HUDEP-2 (cell line): ENCODE measurements at regions not wholly inside any gene's neighbourhood (a gene's known extent, or its start where the extent isn't known, plus 50 kb on each side); places are given as distances from the start of the nearest gene placed in this dataset.

Source experiments
- DNase-seq, 76 experiments: peaks; one replicate each; lab custom pipeline; 2025; ENCODE audit not compliant: unreplicated experiment in 76 of 76; lab: John Stamatoyannopoulos, UW

GRCh38 chr3:152516216-152516615, 247.5 kb downstream of the MBNL1 start:
- DNase-seq = no peak

DNA sequence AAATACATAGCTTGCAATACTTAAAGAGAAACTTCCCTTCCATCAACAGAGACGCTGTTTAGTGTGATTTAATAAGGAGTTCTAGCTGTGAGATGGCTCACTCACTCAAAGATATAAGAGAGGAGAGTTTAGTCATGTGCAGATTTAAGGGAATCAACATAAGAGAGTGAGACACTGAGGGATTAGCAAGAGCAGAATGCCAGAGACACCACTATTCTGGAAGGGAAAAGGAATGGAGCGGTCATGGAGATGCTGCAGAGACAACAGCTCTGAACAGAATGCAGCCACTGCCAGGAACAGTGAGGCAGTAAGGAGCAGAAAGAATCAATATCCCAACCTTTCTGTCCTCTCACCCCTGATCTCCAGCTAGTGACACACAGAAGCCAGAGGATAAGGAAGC, 248.8 kb downstream of the MBNL1 start:
- DNase-seq = no peak

DNA sequence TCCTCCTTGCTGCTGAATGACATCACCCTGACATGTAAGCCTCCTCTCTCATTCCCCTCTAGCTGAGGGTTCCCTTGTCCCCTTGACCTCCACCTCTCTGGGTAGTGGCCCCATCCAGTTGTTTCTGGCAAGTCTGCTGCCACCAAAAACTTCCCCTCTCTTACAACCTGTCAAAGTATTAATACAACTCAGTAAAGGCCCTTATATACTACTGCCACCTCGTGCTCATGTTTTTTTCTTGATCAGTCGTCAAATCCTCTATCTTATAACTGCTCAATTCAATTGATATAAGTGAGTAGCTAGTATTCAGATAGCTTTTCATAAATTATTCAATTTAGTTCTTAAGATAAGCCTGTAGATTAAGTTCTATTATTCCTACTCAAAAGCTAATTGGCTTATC, 249.6 kb downstream of the MBNL1 start:
- peak in 1 of 76 experiments; percentile 1 for DNase-seq

DNA sequence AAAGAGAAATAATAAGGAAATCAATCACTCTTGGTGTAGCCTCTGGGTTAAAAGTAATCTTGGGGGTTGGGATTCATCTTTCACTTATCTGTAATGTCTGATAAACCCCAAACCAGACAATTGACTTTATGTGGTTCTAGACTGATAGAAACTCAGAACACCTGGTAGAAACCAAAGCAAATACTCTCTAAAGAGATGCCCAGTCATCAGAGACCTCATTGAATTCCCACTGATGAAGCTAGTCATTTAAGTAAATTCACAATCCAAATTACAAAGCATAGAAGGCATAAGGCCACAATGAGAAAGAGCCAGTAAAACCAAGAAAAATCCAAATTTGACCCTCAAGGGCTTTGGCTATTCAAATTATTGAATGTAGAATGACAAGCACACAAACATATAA, 250.6 kb downstream of the MBNL1 start:
- DNase-seq = no peak

DNA sequence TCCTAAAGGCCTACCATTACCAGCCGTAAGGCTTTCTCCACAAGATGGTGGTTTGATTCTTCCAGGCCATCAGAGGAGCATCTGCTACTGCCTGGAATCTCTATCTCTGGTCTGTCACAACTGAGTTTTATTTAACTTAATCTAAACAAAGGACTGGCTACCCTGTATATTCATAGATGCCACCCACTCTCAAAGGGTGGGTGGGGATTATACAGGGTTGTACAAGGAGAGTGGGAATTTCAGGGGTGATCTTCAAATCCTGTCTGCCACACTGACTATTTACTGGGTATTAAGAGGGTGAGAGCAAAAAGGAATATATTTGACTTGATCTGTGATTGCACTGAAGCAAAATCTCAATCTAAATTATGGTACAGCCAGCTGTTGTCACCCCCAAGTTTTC, 253.3 kb downstream of the MBNL1 start:
- no peak for DNase-seq

GRCh38 chr3:152524198-152525140, 255.7 kb downstream of the MBNL1 start:
- peak in 27 of 76 experiments; percentile 1 to 44 (median 12) for DNase-seq

DNA sequence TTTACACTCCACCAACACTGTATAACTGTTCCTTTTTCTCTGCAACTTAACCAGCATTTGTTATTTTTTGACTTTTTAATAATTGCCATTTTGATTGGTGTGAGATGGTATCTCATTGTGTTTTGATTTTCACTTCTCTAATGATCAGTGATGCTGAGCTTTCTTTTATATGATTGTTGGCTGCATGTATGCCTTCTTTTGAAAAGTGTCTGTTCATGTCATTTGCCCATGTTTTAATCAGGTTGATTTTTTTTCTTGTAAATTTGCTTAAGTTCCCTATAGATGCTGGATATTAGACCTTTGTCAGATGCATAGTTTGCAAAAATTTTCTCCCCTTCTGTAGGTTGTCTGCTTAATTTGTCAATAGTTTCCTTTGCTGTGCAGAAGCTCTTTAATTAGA, 263.0 kb downstream of the MBNL1 start:
- DNase-seq = no peak

DNA sequence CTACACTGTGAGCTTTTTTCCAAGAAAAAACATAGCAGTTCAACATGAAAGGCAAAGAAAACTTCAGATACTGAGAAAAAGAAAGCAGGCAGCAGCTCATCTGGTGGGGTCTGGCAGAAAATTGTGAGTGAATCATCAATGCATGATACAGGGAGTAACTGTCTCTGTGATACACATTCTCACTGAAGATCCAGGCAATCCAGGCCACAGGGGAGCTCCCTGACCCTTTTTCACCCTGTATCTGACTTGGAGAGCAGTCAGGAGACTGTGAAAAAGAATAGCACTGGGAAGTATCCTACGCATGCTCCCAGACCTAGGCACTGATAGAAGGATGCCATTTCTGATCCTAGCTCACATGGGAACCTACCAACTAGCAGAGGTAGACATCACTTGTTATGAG, 269.8 kb downstream of the MBNL1 start:
- no peak for DNase-seq

- DNase-seq = peak in 6 of 76 experiments; percentile 1 to 27 (median 10)
Observed at GRCh38 chr3:152539191-152539764, 270.5 kb downstream of the MBNL1 start.

DNA sequence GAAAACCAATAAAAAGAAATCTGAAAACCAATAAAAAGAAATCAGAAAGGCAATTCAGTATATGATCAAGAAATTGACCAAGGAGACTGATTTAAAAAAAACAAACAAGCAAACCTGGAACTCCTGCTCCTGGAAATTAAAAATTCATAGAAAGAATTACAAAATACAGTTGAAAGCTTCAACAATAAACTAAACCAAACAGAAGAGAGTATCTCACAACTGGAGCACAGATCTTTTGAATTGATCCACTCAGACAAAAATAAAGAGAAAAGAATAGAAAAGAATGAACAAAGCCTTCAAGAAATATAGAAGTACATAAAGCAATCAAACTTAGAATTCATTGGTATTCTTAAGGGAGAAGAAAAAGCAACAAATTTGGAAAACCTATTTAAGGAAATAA, 271.4 kb downstream of the MBNL1 start:
- DNase-seq = no peak

DNA sequence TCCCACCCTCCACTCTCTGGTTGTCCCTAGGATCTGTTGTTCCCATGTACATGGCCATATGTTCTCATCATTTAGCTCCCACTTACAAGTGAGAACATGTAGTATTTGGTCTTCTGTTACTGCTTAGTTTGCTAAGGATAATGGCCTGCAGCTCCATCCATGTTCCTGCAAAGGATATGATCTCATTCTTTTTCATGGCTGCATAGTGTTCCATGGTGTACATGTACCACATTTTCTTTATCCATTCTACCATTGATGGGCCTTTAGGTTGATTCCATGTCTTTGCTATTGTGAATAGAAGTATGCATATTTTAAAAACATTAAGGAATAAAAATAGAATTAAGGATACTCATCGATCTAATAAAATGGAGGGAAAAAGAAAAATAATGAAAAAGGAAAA, 278.4 kb downstream of the MBNL1 start:
- DNase-seq = no peak

DNA sequence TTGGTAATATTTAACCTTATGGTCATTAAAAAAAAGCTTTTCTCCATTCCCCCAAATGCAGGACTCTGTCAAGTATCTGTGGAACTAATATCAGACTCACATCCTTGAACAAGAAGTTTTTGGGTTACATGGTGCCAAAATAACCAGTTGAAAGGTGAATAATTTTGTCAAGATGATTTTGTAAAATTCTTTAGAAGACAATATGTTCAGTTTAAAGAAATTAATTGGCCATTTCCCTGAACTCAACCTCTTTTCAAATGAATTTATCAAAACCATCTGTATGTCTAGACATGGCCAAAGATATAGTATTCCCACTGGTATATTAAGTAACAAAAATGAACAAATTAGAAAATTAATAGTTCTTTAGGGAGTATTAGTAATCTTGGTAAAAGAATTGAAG, 280.5 kb downstream of the MBNL1 start:
- DNase-seq = no peak

DNA sequence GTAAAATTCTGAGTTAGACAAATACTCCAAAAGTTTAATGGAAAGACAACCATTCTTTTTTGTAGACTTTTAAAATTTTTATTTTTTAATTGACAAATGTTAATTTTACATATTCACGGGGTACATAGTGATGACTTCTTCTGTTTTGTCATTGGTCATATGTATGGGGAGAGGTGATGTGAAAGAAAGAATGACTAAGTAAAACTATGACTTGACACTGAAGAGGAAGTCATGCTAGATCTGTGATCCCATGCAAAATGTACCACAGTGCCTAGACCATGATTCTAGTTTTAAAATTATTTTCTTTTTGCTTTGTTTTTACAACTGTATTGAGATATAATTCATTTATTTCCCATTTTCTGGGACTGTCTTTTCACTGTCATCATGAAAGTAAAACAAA, 281.6 kb downstream of the MBNL1 start:
- no peak for DNase-seq

DNA sequence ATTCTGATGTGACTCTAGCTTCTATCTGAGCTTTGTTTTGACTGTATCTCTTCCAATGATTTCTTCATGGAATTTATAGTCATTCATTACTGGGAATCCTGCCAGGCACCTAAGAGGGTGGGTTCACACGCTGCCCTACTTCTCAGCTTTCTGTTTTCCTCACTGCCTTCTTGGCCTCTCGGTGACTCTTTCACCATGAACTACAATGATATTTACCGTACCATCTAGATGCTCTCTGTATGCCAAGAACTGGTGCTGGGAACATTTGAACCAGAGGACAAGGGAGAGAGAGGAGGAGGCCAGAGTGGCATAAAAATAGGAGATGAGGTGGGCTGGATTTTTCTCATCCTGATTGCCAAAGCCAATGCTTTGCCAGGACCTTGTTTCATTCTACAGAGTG, 280.0 kb upstream of the P2RY1 start:
- DNase-seq = no peak

GRCh38 chr3:152555666-152556291, 279.2 kb upstream of the P2RY1 start:
- DNase-seq = no peak

DNA sequence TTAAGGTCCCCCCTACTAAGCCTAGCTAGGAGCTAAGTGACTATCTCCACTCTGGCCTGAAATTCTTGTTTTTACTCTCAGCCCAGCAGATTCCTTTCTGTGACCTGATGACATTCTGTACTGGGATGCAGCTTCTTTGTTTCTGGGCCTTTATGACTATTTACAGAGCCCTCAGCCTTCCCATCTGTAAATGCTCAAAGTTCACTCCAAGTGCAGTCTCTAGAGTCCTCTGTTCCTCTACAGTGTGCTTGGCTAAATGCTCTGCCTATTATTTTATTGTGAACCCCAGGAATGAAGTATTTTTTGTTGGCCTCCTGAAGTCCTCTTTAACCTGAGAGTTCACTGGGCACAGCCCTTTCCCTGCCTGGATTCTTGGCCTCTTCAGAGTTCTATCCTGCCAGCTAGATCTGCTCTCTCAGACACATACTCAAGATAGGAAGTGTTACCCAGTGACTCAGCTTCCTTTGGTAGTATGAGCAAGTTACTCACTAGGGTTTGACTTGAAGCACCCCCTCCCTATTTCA, 278.1 kb upstream of the P2RY1 start:
- no peak for DNase-seq

DNA sequence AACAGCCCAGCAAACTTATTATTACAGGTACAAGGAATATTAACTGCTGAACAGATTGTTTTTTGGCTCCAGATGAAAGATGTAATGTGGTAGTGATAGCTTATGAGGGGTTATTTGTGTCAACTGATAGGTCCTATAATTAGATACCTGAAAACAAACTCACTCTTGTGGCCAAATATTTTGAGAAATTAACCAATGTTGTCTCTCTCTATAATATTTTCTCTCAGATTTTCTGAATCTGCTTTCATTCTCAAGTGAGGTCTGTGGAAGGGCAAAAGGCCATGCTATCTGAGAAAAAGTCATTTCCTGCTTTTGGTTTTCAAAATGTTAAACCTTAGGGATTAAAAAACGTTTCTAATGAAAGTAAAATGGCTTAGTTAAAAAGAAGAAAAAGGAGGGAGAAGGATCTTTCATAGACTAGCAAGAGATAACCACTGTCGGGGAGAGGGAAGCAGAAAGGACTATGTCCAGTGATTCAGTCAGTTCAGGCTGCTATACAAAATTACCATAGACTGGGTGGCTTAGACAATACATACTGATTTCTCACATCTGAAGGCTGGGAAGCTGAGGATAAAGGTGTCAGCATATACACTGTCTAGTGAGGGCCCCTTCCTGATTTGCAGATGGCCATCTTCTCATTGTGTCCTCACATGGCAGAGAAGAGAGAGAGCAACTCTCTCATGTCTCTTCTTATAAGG, 277.5 kb upstream of the P2RY1 start:
- DNase-seq = no peak

- no peak for DNase-seq
Observed at GRCh38 chr3:152558386-152558785, 276.5 kb upstream of the P2RY1 start.

- no peak for DNase-seq
Observed at GRCh38 chr3:152559246-152559645, 275.7 kb upstream of the P2RY1 start.

- DNase-seq = no peak
Observed at GRCh38 chr3:152564459-152564858, 270.5 kb upstream of the P2RY1 start.
